ENCODE measurements at regions not wholly inside any gene's neighbourhood (a gene's known extent, or its start where the extent isn't known, plus 50 kb on each side); places are given as distances from the start of the nearest gene placed in this dataset.
"Not testable (repeated sequence)": the region's sequence is repeated elsewhere in the genome, so short reads cannot be mapped to it uniquely, and the experiment has no call there.

DNA sequence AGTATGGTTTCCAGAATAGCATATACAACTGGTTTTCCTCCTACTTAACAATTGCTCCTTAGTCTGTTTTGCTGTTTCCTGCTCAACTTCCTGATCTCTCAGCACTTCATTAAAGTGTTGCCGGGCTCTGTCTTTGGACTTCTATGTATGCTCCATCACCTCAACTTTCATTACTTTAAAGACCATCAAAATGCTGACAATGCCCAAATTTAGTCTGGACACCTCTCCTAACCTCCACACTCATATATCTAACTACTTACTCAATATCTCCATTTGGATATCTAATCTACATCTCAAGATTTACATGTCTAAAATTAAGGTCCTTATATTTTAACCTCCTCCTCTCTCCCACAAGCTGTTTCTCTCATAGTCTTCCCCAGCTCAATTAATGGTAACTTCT, 54.4 kb upstream of the LGR5 start:
- no peak for DNase-seq (ENCODE audit: low spot score)

- not testable (repeated sequence) for DNase-seq (ENCODE audit: low spot score)
These were observed 62.8 kb upstream of the LGR5 start for GRCh38 chr12:71376711-71377355.

DNA sequence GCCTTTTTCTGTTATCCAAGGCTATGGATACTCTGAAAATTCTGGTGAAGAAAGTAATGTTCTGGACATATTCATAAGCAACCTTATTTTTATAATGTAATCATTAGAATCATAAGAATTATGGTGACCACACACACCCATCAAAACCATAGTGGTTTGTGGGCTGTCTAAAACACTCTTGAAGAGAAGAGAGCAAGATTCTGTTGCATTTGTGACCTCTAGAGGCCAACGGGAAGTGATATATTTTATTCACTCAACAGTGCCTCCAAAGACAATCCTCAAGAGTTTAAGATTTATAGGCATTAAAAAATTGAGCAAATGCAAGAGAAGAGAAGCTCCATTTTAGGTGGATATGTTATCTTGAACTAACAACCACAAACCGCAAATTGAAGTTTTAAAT, 68.5 kb upstream of the LGR5 start:
- DNase-seq (ENCODE audit: low spot score) = no peak

DNA sequence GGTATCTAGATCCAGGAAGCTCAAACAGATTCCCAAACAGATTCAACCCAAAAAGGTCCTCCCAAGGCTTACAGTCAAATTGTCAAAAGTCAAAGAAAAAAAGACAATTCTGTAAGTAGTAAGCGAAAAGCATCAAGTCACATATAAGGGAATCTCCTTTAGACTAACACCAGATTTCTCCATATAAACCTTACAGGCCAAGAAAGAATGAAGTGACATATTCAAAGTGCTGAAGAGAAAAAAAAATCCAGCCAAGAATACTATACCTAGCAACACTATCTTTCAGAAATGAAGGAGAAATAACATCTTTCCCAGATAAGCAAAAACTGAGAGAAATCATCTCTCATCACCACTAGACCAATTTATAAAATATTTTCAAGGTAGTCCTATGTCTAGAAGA, 79.6 kb upstream of the LGR5 start:
- DNase-seq (ENCODE audit: low spot score) = no peak

DNA sequence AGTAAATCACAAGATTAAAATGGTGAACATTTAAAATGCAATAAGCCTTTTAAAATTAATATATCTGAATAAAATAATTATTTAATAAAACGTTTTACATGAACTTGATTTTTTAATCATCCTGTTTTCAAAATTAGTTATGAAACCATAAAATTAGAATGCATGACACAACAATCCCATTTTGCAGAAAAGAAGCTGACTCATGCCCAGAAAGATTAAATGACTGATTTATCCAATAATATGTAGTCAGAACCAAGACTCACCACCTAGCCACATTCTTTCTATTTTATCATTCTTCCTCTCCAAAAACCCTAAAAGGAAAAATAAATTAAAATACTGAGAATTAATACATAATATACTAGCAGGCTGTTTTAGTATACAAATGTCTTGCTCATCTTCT, 83.0 kb upstream of the LGR5 start:
- no peak for DNase-seq (ENCODE audit: low spot score)

GRCh38 chr12:71354871-71355270, 84.7 kb upstream of the LGR5 start:
- no peak for DNase-seq (ENCODE audit: low spot score)

GRCh38 chr12:71353607-71354006, 86.0 kb upstream of the LGR5 start:
- no peak for DNase-seq (ENCODE audit: low spot score)

- DNase-seq (ENCODE audit: low spot score) = no peak
These were observed 89.6 kb upstream of the LGR5 start for GRCh38 chr12:71349950-71350349.

- DNase-seq (ENCODE audit: low spot score) = no peak
These were observed 100.7 kb upstream of the LGR5 start for GRCh38 chr12:71338933-71339332.

- DNase-seq (ENCODE audit: low spot score) = no peak
These were observed 103.7 kb upstream of the LGR5 start for GRCh38 chr12:71335963-71336257.

GRCh38 chr12:71335151-71335962, 104.2 kb upstream of the LGR5 start:
- no peak for DNase-seq (ENCODE audit: low spot score)

DNA sequence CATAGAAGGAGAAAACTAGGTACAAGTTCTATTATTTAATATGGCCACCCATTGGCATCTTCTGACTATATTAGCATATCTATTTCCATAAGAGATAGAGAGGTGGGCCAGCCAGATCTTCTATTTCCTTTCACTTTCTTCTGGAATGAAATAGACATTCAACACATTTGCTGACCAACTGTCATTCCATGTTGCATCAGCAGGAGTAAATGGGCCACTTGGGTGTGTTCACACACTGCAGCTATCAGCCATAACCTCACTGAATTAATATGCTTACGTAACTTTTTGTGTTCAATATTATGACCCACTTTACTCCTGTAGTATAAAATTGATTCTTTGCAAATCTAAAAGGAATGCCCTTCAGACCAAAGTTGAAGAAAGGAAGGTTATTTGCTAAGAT, 106.2 kb upstream of the LGR5 start:
- no peak for DNase-seq (ENCODE audit: low spot score)

DNA sequence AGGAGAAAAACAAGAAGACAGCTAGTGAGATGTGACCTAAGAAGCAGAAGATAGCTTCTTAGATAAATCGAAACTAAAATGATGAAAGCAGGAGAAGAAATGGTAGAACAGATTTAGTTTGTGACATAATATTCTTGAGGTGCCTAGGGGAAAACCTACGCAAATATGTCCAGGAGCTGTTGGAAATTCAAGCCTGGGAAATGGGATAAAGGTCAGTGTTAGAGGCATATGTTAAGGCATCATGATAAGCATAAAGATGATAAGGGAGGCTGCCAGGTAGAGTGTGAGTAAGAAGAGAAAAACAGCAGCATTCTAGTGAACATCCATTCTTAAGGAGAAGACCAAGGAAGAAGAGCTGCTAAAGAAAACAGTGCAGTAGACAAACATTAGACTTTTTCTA, 109.6 kb upstream of the LGR5 start:
- no peak for DNase-seq (ENCODE audit: low spot score)

DNA sequence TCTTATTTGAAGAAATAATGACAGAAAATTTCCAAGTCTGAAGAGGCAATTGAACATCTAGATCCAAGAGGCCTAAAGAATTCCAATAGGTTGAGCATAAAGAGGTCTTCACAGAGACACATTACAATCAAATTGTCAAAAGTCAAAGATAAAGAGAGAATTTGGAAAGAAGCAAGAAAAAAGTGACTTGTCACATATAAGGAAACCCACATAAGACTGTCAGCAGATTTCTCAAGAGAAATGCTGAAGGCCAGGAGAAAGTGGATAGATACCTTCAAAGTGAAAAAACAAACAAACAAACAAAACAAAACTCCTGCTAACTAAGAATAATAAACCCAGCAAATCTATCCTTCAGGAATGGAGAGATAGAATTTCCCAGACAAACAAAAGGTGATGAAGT, 118.1 kb upstream of the LGR5 start:
- DNase-seq (ENCODE audit: low spot score) = no peak

DNA sequence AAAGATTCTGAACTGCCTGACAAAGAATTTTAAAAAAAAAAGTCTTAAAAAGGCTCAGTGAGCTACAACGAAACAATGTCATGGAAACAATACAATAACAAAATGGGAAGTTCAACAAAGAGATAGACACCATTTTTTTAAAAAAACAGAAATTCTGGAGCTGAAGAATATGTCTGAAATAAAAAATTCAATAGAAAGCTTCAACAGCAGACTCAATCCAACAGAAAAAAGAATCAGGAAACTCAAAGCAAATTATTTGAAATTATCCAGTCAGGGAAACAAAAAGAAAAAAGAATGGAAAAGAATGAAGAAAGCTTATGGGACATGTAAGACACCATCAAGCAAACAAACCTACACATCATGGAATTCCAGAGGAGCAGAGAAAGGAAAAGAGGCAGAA, 118.5 kb upstream of the LGR5 start:
- DNase-seq (ENCODE audit: low spot score) = no peak

DNA sequence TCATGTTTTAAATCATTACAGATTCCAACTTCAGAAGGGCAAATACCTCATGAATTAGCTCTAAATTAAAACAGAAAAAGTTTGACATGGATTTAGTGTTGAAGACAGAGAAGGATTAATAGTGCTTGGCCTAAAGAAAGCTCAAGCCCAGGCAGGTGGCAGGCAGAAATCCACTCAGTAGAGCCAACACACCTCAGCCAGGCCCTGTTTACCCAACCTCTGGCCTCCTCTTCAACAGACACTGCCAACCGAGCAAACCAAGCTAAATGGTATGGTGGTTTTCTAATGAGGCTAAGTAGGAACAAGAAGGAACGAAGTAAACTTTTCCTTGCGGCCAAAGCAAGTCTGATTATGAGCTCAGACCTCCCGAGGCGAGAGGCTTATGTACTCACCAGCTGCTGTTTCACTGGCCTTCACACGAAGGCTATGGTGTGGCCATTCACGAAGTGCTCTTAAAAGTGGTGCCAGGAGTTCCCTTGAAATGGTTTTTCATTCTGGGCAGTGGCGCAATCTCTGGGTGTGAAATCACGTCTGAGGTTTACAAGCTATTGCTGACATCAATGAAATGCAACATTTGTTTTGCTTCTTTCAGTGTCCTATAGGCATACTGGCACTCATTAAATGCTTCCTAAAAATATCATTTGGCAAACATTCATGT, 124.1 kb upstream of the LGR5 start:
- no peak for DNase-seq (ENCODE audit: low spot score)

DNA sequence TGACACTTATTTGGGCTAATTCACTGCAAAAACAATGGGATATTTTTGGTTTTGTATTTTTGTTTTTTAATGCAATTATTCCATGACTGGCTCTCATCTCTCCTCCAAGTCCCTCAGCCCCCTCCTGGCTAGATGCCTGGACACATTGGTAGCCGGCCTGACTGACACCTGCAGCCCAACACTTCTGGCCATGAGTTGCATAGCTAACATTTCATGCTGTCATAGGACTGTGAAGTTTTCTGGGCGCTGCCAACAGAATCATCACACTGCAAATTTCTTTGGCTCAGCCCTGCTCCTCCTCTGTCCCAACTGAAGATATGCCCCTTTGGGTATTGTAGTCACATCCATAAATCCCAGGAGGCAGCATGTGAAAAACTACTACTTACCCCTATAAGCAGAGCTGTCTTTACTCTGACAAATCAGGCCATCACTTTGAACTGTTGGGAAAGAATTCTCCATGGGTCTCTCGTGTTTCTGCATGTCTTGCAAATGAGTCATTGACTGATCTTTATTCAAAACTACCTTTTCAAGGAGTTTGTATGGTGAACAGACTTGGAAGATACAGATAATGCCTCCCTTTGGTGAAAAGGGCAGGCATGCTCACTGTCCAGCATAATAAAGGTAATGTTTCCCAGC, 126.7 kb upstream of the LGR5 start:
- no peak for DNase-seq (ENCODE audit: low spot score)

DNA sequence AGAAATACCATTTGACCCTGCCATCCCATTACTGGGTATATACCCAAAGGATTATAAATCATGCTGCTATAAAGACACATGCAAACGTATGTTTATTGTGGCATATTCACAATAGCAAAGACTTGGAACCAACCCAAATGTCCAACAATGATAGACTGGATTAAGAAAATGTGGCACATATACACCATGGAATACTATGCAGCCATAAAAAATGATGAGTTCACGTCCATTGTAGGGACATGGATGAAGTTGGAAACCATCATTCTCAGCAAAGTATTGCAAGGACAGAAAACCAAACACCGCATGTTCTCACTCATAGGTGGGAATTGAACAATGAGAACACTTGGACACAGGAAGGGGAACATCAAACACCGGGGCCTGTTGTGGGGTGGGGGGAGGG, 128.0 kb upstream of the LGR5 start:
- not testable (repeated sequence) for DNase-seq (ENCODE audit: low spot score)

DNA sequence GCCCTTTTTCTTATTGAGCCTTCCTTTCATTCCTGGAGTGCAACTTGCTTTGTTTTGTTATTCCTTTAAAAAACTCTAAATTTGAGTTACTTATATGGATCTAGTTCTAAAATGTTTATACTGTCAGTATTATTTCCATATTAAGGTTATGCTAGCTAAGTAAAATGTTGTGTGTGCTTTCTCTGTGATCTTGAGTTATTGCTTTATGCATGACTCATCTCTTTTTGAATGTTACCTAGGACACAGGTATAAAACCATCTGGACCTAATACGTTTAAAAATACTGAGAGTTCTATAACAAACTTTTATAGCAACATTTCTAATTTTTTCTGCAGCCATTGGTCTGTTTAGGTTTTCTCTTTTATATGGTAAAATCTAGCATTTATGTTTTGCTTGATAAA, 132.8 kb upstream of the LGR5 start:
- DNase-seq (ENCODE audit: low spot score) = no peak

GRCh38 chr12:71304306-71304705, 135.3 kb upstream of the LGR5 start:
- no peak for DNase-seq (ENCODE audit: low spot score)

DNA sequence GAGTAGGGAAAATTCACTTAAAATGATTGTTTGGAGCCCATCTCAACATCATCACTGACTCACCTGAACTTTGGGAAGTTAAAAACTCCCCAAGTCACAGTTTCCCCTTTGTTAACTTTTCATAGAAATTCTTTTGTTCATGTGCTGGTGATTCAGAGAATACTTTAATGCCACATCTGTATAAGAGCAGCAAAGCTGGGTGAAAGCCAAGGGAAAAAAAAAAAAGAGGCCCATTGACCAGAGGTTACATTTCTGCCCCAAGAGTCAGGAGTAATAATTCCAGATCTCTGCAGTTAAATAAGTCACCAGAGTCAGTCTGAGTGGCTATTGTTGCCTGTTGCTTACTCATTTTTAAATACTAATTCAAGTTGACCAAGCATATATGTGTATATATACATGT, 136.4 kb upstream of the LGR5 start:
- DNase-seq (ENCODE audit: low spot score) = no peak

DNA sequence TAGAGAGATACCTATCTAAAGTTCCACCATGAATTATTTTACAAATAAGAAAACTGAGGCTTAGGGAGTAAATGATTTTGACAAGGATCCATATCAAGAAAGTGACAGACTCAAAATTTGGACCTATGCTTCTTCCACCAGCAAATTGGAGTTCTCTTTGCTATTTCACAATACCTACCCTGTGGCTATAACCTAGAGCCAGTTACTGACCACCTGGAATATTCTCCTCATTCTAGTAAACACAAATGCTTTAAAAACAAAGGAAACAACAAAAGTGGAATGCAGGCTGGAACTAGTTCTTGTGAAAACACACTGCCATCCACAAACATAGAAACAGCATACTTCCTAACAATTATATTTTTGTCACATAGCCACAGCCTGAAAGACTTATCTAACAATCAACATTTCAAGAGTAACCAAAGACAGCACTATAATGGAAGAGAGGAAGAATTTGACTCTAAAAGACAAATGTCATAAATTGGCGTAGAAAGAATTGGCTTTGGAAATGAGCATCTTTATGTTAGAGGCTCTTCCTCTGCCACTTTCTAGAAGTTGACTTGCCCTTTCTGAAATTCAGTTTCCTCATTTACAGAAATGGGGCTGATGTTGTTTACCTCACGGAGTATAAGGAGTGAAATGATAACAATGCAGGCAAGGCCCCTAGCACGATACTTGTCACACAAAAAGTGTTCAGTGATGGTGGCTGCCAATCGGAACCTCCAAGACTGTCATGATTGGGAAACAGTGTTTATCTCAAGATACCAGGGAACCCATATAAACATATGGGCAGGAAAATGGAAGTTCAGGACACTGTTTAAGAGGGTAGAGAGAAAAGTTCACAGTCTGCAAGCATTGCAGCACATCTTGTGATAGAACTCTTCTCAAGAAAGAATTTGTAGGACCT, 138.6 kb upstream of the LGR5 start:
- DNase-seq (ENCODE audit: low spot score) = no peak

All from hepatic stellate cell (primary cell).